ENCODE measurements at regions not wholly inside any gene's neighbourhood (a gene's known extent, or its start where the extent isn't known, plus 50 kb on each side); places are given as distances from the start of the nearest gene placed in this dataset.
A peak's percentile ranks its signal among the peaks of the same experiment; 100 is the strongest.

DNA sequence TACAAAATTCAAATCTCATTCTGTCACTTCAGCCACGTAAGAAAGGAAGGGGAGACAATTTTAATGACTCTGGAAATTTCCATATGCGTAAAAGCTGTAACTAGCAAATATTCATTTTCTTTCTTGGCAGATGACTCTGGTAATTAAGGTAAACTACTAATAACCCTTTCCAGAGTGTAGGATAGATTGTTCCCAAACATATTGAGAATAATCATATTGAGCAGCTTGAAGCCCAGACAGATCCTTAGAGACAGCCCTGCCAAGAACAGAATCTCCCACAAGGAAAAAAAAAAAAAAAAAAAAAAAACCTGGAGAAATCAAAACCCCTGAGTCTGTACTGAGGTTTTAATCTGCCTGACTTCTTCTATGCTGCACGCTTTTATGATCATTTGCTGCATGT lies 163.6 kb upstream of the TMPO start:
- TF ChIP-seq, protein P1, sequence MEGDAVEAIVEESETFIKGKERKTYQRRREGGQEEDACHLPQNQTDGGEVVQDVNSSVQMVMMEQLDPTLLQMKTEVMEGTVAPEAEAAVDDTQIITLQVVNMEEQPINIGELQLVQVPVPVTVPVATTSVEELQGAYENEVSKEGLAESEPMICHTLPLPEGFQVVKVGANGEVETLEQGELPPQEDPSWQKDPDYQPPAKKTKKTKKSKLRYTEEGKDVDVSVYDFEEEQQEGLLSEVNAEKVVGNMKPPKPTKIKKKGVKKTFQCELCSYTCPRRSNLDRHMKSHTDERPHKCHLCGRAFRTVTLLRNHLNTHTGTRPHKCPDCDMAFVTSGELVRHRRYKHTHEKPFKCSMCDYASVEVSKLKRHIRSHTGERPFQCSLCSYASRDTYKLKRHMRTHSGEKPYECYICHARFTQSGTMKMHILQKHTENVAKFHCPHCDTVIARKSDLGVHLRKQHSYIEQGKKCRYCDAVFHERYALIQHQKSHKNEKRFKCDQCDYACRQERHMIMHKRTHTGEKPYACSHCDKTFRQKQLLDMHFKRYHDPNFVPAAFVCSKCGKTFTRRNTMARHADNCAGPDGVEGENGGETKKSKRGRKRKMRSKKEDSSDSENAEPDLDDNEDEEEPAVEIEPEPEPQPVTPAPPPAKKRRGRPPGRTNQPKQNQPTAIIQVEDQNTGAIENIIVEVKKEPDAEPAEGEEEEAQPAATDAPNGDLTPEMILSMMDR (IDR thresholded peaks at IDR 0.05; ENCODE audit: poor library complexity, severe bottlenecking) = no peak
- TF ChIP-seq EZH2 (IDR thresholded peaks at IDR 0.05; ENCODE audit: borderline replicate concordance, insufficient read depth, low read length, poor library complexity, severe bottlenecking) (no peak), EP300 (conservative IDR thresholded peaks at IDR 0.05; ENCODE audit: poor library complexity, severe bottlenecking) (no peak), MXI1 (conservative IDR thresholded peaks at IDR 0.05; ENCODE audit: poor library complexity, severe bottlenecking) (no peak), RAD21 (conservative IDR thresholded peaks at IDR 0.05) (no peak), SMC3 (conservative IDR thresholded peaks at IDR 0.05; ENCODE audit: poor library complexity) (no peak)
- Histone ChIP-seq H3F3A (ENCODE audit: insufficient read depth, low read length, poor library complexity, severe bottlenecking) (no peaks in the 10 kb centered on the region), H4K20me1 (ENCODE audit: insufficient read depth) (no peaks in the 10 kb centered on the region), H3K27me3 (ENCODE audit: insufficient read depth, low read depth, low read length) (no peaks in the 10 kb centered on the region), H3K27ac (ENCODE audit: low read length) (peak overlapping the region; percentile 78), H3K36me3 (ENCODE audit: insufficient read depth, low read length) (no peaks in the 10 kb centered on the region), H3K9me3 (ENCODE audit: low read length) (no peaks in the 10 kb centered on the region), H3K9ac (ENCODE audit: low read length) (peak overlapping the region; percentile 14), H2AFZ (ENCODE audit: low read depth, low read length) (no peak overlapping the region), H3K4me2 (ENCODE audit: low read length) (peak overlapping the region; percentile 35), H3K4me3 (ENCODE audit: low read length) (peak overlapping the region; percentile 51), H3K9me2 (ENCODE audit: insufficient read depth, low read length) (no peaks in the 10 kb centered on the region), H3K79me2 (replicated peaks; ENCODE audit: insufficient read depth, low read length) (no peaks in the 10 kb centered on the region)

DNA sequence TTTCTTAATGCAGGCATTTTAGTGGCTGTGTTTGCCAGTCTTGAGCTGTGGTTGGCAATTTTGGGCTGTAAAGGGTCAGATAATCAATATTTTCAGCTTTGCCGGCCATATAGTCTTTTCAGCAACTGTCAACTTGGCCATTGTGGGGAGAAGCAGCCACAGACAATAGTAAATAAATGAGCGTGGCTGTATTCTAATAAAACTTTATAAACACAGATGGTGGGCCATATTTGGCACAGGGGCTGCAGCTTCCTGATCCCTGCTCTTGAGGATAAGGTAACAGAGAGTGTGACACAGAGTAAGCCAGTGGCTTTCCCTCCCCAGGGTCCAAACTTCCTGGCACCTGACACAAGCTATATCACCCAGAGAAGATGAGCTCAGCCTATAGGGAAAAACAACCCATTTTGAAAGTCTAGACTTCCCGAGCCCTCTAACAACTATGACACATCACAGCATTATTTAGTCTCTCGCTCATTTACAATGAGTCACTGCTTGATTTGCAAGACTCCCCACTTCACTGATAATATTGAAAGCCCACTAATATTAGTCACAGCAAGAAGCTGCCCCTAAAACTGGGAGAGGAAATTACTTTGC lies 163.1 kb upstream of the TMPO start:
- H3K79me2 ChIP-seq (replicated peaks; ENCODE audit: insufficient read depth, low read length) = no peaks in the 10 kb centered on the region
- peak overlapping the region; percentile 51 for H3K4me3 ChIP-seq (ENCODE audit: low read length)
- H4K20me1 ChIP-seq (ENCODE audit: insufficient read depth) = no peaks in the 10 kb centered on the region
- H3K9me3 ChIP-seq (ENCODE audit: low read length) = no peaks in the 10 kb centered on the region
- no peak overlapping the region for H3K4me2 ChIP-seq (ENCODE audit: low read length)
- H3F3A ChIP-seq (ENCODE audit: insufficient read depth, low read length, poor library complexity, severe bottlenecking) = no peaks in the 10 kb centered on the region
- no peaks in the 10 kb centered on the region for H3K36me3 ChIP-seq (ENCODE audit: insufficient read depth, low read length)
- H2AFZ ChIP-seq (ENCODE audit: low read depth, low read length) = no peak overlapping the region
- peak overlapping the region; percentile 78 for H3K27ac ChIP-seq (ENCODE audit: low read length)
- no peaks in the 10 kb centered on the region for H3K27me3 ChIP-seq (ENCODE audit: insufficient read depth, low read depth, low read length)
- H3K9me2 ChIP-seq (ENCODE audit: insufficient read depth, low read length) = no peaks in the 10 kb centered on the region
- TF ChIP-seq, protein P1 (IDR thresholded peaks at IDR 0.05; ENCODE audit: poor library complexity, severe bottlenecking) = no peak
- no peak for TF ChIP-seq RAD21 (conservative IDR thresholded peaks at IDR 0.05)
- no peak for TF ChIP-seq POLR2AphosphoS5 (IDR thresholded peaks at IDR 0.05)
- TF ChIP-seq, protein P2, sequence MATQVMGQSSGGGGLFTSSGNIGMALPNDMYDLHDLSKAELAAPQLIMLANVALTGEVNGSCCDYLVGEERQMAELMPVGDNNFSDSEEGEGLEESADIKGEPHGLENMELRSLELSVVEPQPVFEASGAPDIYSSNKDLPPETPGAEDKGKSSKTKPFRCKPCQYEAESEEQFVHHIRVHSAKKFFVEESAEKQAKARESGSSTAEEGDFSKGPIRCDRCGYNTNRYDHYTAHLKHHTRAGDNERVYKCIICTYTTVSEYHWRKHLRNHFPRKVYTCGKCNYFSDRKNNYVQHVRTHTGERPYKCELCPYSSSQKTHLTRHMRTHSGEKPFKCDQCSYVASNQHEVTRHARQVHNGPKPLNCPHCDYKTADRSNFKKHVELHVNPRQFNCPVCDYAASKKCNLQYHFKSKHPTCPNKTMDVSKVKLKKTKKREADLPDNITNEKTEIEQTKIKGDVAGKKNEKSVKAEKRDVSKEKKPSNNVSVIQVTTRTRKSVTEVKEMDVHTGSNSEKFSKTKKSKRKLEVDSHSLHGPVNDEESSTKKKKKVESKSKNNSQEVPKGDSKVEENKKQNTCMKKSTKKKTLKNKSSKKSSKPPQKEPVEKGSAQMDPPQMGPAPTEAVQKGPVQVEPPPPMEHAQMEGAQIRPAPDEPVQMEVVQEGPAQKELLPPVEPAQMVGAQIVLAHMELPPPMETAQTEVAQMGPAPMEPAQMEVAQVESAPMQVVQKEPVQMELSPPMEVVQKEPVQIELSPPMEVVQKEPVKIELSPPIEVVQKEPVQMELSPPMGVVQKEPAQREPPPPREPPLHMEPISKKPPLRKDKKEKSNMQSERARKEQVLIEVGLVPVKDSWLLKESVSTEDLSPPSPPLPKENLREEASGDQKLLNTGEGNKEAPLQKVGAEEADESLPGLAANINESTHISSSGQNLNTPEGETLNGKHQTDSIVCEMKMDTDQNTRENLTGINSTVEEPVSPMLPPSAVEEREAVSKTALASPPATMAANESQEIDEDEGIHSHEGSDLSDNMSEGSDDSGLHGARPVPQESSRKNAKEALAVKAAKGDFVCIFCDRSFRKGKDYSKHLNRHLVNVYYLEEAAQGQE (IDR thresholded peaks at IDR 0.05; ENCODE audit: borderline replicate concordance) = no peak
- no peak for TF ChIP-seq EZH2 (IDR thresholded peaks at IDR 0.05; ENCODE audit: borderline replicate concordance, insufficient read depth, low read length, poor library complexity, severe bottlenecking)
- H3K9ac ChIP-seq (ENCODE audit: low read length) = no peak overlapping the region

Measured in neural cell (in vitro differentiated cells).